ENCODE measurements at regions not wholly inside any gene's neighbourhood (a gene's known extent, or its start where the extent isn't known, plus 50 kb on each side); places are given as distances from the start of the nearest gene placed in this dataset.
"Not testable (repeated sequence)": the region's sequence is repeated elsewhere in the genome, so short reads cannot be mapped to it uniquely, and the experiment has no call there.

GRCh38 chr2:57050007-57050406 is 866.2 kb downstream of the CCDC85A start:
- in situ Hi-C loops (cut with MboI; ENCODE audit: low sequenced_read_pairs, unreplicated experiment), result no loop called here
- no peak for DNase-seq (ENCODE audit: low spot score)
- no peak for TF ChIP-seq CTCF (IDR thresholded peaks at IDR 0.05; ENCODE audit: borderline replicate concordance, control extremely low read depth, extremely low read depth, insufficient read depth, missing control alignments)

- DNase-seq (ENCODE audit: low spot score); in situ Hi-C loops (cut with MboI; ENCODE audit: low sequenced_read_pairs, unreplicated experiment): not testable (repeated sequence)
Observed at GRCh38 chr2:57066301-57066700, 882.5 kb downstream of the CCDC85A start.

- in situ Hi-C loops (cut with MboI; ENCODE audit: low sequenced_read_pairs, unreplicated experiment), result no loop called here
- TF ChIP-seq CTCF (IDR thresholded peaks at IDR 0.05; ENCODE audit: borderline replicate concordance, control extremely low read depth, extremely low read depth, insufficient read depth, missing control alignments), result no peak
- no peak for DNase-seq (ENCODE audit: low spot score)
Observed at GRCh38 chr2:57075226-57075625, 891.4 kb downstream of the CCDC85A start.

- no peak for DNase-seq (ENCODE audit: low spot score)
- in situ Hi-C loops (cut with MboI; ENCODE audit: low sequenced_read_pairs, unreplicated experiment), result no loop called here
- TF ChIP-seq CTCF (IDR thresholded peaks at IDR 0.05; ENCODE audit: borderline replicate concordance, control extremely low read depth, extremely low read depth, insufficient read depth, missing control alignments), result no peak
Observed at GRCh38 chr2:57080035-57080434, 896.2 kb downstream of the CCDC85A start.

GRCh38 chr2:57084697-57085281 is 901.0 kb downstream of the CCDC85A start:
- TF ChIP-seq CTCF (IDR thresholded peaks at IDR 0.05; ENCODE audit: borderline replicate concordance, control extremely low read depth, extremely low read depth, insufficient read depth, missing control alignments), result no peak
- in situ Hi-C loops (cut with MboI; ENCODE audit: low sequenced_read_pairs, unreplicated experiment), result no loop called here
- no peak for DNase-seq (ENCODE audit: low spot score)

GRCh38 chr2:57093020-57093419 is 909.2 kb downstream of the CCDC85A start:
- TF ChIP-seq CTCF (IDR thresholded peaks at IDR 0.05; ENCODE audit: borderline replicate concordance, control extremely low read depth, extremely low read depth, insufficient read depth, missing control alignments), result no peak
- in situ Hi-C loops (cut with MboI; ENCODE audit: low sequenced_read_pairs, unreplicated experiment), result no loop called here
- DNase-seq (ENCODE audit: low spot score), result no peak

GRCh38 chr2:57097855-57098254 is 914.1 kb downstream of the CCDC85A start:
- no peak for TF ChIP-seq CTCF (IDR thresholded peaks at IDR 0.05; ENCODE audit: borderline replicate concordance, control extremely low read depth, extremely low read depth, insufficient read depth, missing control alignments)
- DNase-seq (ENCODE audit: low spot score), result no peak
- in situ Hi-C loops (cut with MboI; ENCODE audit: low sequenced_read_pairs, unreplicated experiment), result no loop called here

Data from GM13976 (cell line).